Fibroblast of lung (primary cell): ENCODE measurements at regions not wholly inside any gene's neighbourhood (a gene's known extent, or its start where the extent isn't known, plus 50 kb on each side); places are given as distances from the start of the nearest gene placed in this dataset.
"Not testable (repeated sequence)": the region's sequence is repeated elsewhere in the genome, so short reads cannot be mapped to it uniquely, and the experiment has no call there.

Source experiments
- DNase-seq, 2 donors: peaks; one replicate each; pipeline versions ENCODE4 v3.0.0 to v3.0.0-alpha.2; 2010; ENCODE audit warnings: low read depth in 2 of 2
- H2AFZ ChIP-seq: 2 replicates; pipeline ENCODE4 v1.5.1; 2012; ENCODE audit warnings: low read length, control low read depth, inconsistent platforms
- H3K27ac ChIP-seq: 2 replicates; pipeline ENCODE4 v1.5.1; 2011; ENCODE audit warnings: low read length, control low read depth; ENCODE audit not compliant: insufficient read depth
- H3K27me3 ChIP-seq: 2 replicates; pipeline ENCODE4 v1.5.1; 2011; ENCODE audit warnings: mild to moderate bottlenecking, low read length; ENCODE audit not compliant: control insufficient read depth, insufficient read depth
- H3K36me3 ChIP-seq: 2 replicates; pipeline ENCODE4 v1.5.1; 2011; ENCODE audit warnings: low read length; ENCODE audit not compliant: control insufficient read depth, insufficient read depth
- H3K4me1 ChIP-seq: 2 replicates; pipeline ENCODE4 v1.5.1; 2011; ENCODE audit warnings: low read length; ENCODE audit not compliant: control insufficient read depth, insufficient read depth; ENCODE audit errors: extremely low read depth
- H3K4me2 ChIP-seq: 2 replicates; pipeline ENCODE4 v1.5.1; 2011; ENCODE audit warnings: low read length, control low read depth; ENCODE audit not compliant: insufficient read depth; ENCODE audit errors: extremely low read depth
- H3K4me3 ChIP-seq, 4 experiments: fragments of 200-600 bp in 1 of 4; sonication (generic) in 1 of 4; replicated peaks in 1 of 4; 2 replicates each; pipeline ENCODE4 v1.5.1; 2011 to 2016; ENCODE audit warnings: low read length in 4 of 4, low read depth in 3 of 4, mild to moderate bottlenecking in 3 of 4, control low read depth in 2 of 4, inconsistent platforms in 1 of 4, mixed read lengths in 1 of 4; ENCODE audit not compliant: insufficient read depth in 1 of 4; ENCODE audit errors: control extremely low read depth in 1 of 4
- H3K79me2 ChIP-seq: 2 replicates; pipeline ENCODE4 v1.5.1; 2012; ENCODE audit warnings: mild to moderate bottlenecking, low read length, inconsistent platforms; ENCODE audit not compliant: control insufficient read depth, insufficient read depth
- H3K9ac ChIP-seq: 2 replicates; pipeline ENCODE4 v1.5.1; 2011; ENCODE audit warnings: mild to moderate bottlenecking, low read length, control low read depth; ENCODE audit not compliant: insufficient read depth
- H3K9me3 ChIP-seq: 2 replicates; pipeline ENCODE4 v1.5.1; 2012; ENCODE audit warnings: low read depth, low read length; ENCODE audit not compliant: control insufficient read depth, insufficient read depth
- H4K20me1 ChIP-seq: 2 replicates; pipeline ENCODE4 v1.5.1; 2011; ENCODE audit warnings: low read length; ENCODE audit not compliant: control insufficient read depth, insufficient read depth; ENCODE audit errors: extremely low read depth
- CTCF ChIP-seq, 2 donors: IDR thresholded peaks in 1 of 2; conservative IDR thresholded peaks in 1 of 2; 1 replicate in 1 of 2; 2 replicates in 1 of 2; pipeline ENCODE4 v1.5.1; 2011 to 2012; ENCODE audit warnings: low read length in 2 of 2, control low read depth in 1 of 2, inconsistent platforms in 1 of 2, low read depth in 1 of 2, mild to moderate bottlenecking in 1 of 2
- EZH2 ChIP-seq: IDR thresholded peaks from 2 replicates; pipeline ENCODE4 v1.5.1; 2012; ENCODE audit warnings: low read length, control low read depth, mild to moderate bottlenecking; ENCODE audit errors: missing control alignments

GRCh38 chr11:112345706-112346105, 85.0 kb upstream of the PLET1 start:
- Histone ChIP-seq H3K9me3 (no peaks in the 10 kb centered on the region), H3K27me3 (no peaks in the 10 kb centered on the region), H3K36me3 (no peaks in the 10 kb centered on the region), H3K4me1 (no peaks in the 10 kb centered on the region), H3K4me2 (no peak overlapping the region), H3K27ac (no peak overlapping the region), H2AFZ (no peak overlapping the region), H3K9ac (no peak overlapping the region), H4K20me1 (no peaks in the 10 kb centered on the region), H3K79me2 (no peaks in the 10 kb centered on the region), H3K4me3 (no peak overlapping the region)
- DNase-seq = no peak
- no peak for TF ChIP-seq EZH2
- TF ChIP-seq CTCF (conservative IDR thresholded peaks at IDR 0.05 in 1 of 2, IDR thresholded peaks at IDR 0.05 in 1 of 2; ENCODE audit: low read depth in 1 of 2, low read length in 2 of 2) = peak in 1 of 2 donors; percentile 22

DNA sequence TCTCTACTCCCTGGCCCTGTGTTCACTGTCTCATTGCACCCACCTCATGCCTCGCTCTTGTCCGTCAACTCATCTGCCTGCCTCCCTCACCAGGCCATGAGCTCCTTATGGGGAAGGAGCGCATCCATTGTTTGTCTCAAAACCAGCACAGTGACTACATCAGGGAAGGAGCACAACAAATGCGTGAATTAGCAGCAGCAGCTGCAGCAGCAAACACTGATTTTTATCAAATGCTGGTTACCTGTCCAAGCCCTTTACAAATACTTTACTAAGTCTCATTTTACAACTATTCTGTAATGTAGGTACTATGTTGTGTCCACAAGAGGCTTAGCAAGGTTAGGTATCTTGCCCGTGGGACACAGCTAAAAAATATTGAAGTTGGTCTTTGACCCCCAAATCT, 85.9 kb upstream of the PLET1 start:
- no peak overlapping the region for H3K9ac ChIP-seq
- H3K27ac ChIP-seq = no peak overlapping the region
- H3K4me1 ChIP-seq = no peaks in the 10 kb centered on the region
- H2AFZ ChIP-seq = no peak overlapping the region
- no peaks in the 10 kb centered on the region for H3K9me3 ChIP-seq
- TF ChIP-seq CTCF (conservative IDR thresholded peaks at IDR 0.05 in 1 of 2, IDR thresholded peaks at IDR 0.05 in 1 of 2; ENCODE audit: low read depth in 1 of 2, low read length in 2 of 2) (no peak), EZH2 (no peak)
- no peaks in the 10 kb centered on the region for H4K20me1 ChIP-seq
- no peaks in the 10 kb centered on the region for H3K79me2 ChIP-seq
- no peak overlapping the region for H3K4me2 ChIP-seq
- no peaks in the 10 kb centered on the region for H3K27me3 ChIP-seq
- DNase-seq = no peak
- H3K4me3 ChIP-seq = no peak overlapping the region
- no peaks in the 10 kb centered on the region for H3K36me3 ChIP-seq

GRCh38 chr11:112348480-112349029, 87.9 kb upstream of the PLET1 start:
- no peaks in the 10 kb centered on the region for H3K4me1 ChIP-seq
- no peaks in the 10 kb centered on the region for H4K20me1 ChIP-seq
- H3K9me3 ChIP-seq = no peaks in the 10 kb centered on the region
- no peaks in the 10 kb centered on the region for H3K36me3 ChIP-seq
- H3K4me2 ChIP-seq = no peak overlapping the region
- no peak overlapping the region for H2AFZ ChIP-seq
- TF ChIP-seq EZH2 (no peak), CTCF (conservative IDR thresholded peaks at IDR 0.05 in 1 of 2, IDR thresholded peaks at IDR 0.05 in 1 of 2; ENCODE audit: low read depth in 1 of 2, low read length in 2 of 2) (no peak)
- no peaks in the 10 kb centered on the region for H3K27me3 ChIP-seq
- H3K79me2 ChIP-seq = no peaks in the 10 kb centered on the region
- no peak overlapping the region for H3K9ac ChIP-seq
- DNase-seq = no peak
- H3K4me3 ChIP-seq = no peak overlapping the region
- no peak overlapping the region for H3K27ac ChIP-seq

GRCh38 chr11:112351423-112351822, 90.8 kb upstream of the PLET1 start:
- H2AFZ ChIP-seq, DNase-seq, H4K20me1 ChIP-seq, H3K9me3 ChIP-seq, H3K27me3 ChIP-seq, H3K4me2 ChIP-seq, H3K27ac ChIP-seq, H3K79me2 ChIP-seq, H3K36me3 ChIP-seq, H3K4me1 ChIP-seq, H3K4me3 ChIP-seq, H3K9ac ChIP-seq: not testable (repeated sequence)
